ENCODE measurements at regions not wholly inside any gene's neighbourhood (a gene's known extent, or its start where the extent isn't known, plus 50 kb on each side); places are given as distances from the start of the nearest gene placed in this dataset.
"Not testable (repeated sequence)": the region's sequence is repeated elsewhere in the genome, so short reads cannot be mapped to it uniquely, and the experiment has no call there.

DNA sequence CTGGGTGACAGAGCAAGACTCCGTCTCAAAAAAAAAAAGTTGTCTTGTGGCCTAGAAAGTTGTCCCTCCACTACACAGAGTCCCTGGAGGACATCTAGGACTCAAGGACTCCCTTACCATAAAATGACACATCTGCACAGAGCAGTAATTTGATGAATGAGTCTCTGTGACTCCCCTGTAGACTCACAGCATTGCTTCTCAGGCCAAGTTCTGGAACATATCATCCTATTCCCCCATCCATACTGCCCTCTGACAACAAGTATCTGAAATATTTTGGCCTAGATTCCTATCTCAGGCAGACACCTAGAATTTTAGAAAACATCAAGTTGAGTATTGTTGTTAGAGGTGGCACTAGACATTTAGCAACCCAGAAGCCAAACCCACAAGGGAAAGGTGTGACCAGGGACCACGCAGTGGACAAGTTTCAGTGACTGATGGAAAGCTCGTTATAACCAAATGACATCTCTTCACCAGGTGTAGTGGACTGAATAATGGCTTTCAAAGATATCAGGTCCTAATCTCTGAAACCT is 97.9 kb upstream of the ATP8B1 start:
- Mint-ChIP-seq H3K27me3 (no peaks in the 10 kb centered on the region), H3K4me1 (ENCODE audit: low read depth) (no peaks in the 10 kb centered on the region), H3K27ac (no peak overlapping the region), H3K9me3 (peaks cover 6% of the 10 kb centered on the region), H3K4me3 (no peak overlapping the region), H3K36me3 (ENCODE audit: low read depth) (no peaks in the 10 kb centered on the region)
- intact Hi-C loops (cut with micrococcal nuclease), result no loop called here

DNA sequence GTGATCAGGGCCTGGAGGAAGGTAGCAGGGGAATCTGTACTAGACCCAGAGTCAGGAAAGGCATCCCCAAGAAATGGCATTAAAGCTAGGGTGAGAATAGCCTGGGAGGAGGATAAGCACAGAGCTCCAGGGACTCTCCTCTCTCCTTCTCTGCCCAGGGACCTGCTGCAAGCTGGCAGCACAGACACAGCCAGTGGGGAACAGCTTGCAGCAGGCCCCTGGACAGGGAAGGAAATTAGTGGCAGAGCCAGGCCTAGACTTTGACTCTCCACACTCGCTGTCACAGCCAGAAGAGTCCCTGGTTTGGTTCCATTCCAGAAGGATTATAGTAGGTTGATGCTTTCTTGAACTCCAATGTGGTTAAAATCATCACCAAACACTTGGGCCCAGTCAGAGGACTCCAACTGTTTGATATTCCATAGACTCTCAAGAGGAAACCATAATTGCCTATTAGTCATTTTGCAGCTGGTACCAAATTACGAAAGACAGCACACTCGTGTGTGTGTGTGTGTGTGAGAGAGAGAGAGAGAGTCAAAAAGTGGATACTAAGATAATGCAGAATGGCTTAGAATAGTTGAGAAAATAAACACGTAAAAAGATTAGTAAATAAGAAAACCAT is 95.5 kb upstream of the ATP8B1 start:
- Mint-ChIP-seq H3K27me3 (no peaks in the 10 kb centered on the region), H3K9me3 (peaks cover 10% of the 10 kb centered on the region), H3K36me3 (ENCODE audit: low read depth) (no peaks in the 10 kb centered on the region), H3K27ac (no peak overlapping the region), H3K4me1 (ENCODE audit: low read depth) (no peaks in the 10 kb centered on the region), H3K4me3 (no peak overlapping the region)
- intact Hi-C loops (cut with micrococcal nuclease), result no loop called here

GRCh38 chr18:57895182-57895581 is 92.1 kb upstream of the ATP8B1 start:
- Mint-ChIP-seq H3K4me3 (no peak overlapping the region), H3K4me1 (ENCODE audit: low read depth) (no peaks in the 10 kb centered on the region), H3K27me3 (peaks cover 1% of the 10 kb centered on the region), H3K36me3 (ENCODE audit: low read depth) (no peaks in the 10 kb centered on the region), H3K9me3 (peaks cover 10% of the 10 kb centered on the region), H3K27ac (no peak overlapping the region)
- intact Hi-C loops (cut with micrococcal nuclease), result no loop called here

DNA sequence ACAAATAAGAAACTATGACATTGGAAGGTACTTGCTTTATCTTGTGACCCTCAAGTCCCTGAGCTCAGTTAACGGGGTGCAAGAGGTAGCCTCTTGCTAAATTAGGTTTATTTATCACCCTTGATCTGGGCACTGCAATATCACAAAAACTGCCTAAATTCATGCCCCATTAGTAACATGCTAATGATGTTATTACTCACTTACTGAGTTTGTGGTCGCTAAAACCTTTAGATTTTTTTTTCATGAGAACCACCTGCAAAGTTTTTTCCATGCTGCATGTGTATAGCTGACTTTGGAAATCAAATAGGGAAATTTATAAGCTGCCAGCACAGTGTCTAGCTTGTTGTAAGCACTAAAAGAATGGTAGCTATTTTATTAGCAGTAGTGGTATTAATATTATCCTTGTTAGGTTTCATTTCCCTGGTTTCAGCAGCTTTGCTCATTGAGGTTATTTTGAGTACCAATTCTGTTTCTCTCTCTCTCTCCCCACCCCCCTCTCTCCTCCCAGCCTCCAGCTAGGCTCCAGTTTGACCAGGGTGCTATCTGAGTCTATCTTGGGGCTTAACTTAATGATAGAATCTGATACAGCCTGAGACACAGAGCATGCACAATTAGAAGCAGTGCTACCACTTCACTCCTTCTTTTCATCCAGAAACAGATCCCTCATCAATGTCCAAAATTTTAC is 88.7 kb upstream of the ATP8B1 start:
- peaks cover 2% of the 10 kb centered on the region for H3K27me3 Mint-ChIP-seq
- H3K9me3 Mint-ChIP-seq, result peaks cover 21% of the 10 kb centered on the region
- H3K36me3 Mint-ChIP-seq (ENCODE audit: low read depth), result no peaks in the 10 kb centered on the region
- no peak overlapping the region for H3K27ac Mint-ChIP-seq
- H3K4me3 Mint-ChIP-seq, result no peak overlapping the region
- intact Hi-C loops (cut with micrococcal nuclease), result no loop called here
- H3K4me1 Mint-ChIP-seq (ENCODE audit: low read depth), result no peaks in the 10 kb centered on the region

DNA sequence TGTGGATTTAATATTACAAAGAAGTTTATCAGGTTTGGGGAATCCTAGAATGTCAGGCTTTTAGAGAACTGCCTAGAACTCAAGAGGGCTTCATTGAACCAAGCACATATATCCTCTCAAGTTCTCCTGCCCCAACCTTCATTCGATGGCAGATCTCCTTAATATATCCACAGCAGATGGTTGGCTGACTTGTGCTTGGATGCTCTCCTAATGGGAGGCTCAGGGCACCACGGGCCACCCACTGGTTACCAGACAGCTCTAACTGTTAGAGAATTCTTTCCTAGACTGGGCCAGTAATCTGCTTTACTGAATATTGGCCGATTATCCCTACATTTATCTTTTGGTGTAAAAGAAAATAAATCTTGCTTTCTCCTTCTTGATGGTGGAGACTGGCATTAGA is 87.2 kb upstream of the ATP8B1 start:
- Mint-ChIP-seq H3K9me3 (peaks cover 11% of the 10 kb centered on the region), H3K4me1 (ENCODE audit: low read depth) (no peaks in the 10 kb centered on the region), H3K27me3 (peaks cover 4% of the 10 kb centered on the region), H3K4me3 (no peak overlapping the region), H3K27ac (no peak overlapping the region), H3K36me3 (ENCODE audit: low read depth) (no peaks in the 10 kb centered on the region)
- intact Hi-C loops (cut with micrococcal nuclease), result no loop called here

GRCh38 chr18:57889841-57890240 is 86.7 kb upstream of the ATP8B1 start:
- no peak overlapping the region for H3K27ac Mint-ChIP-seq
- no peaks in the 10 kb centered on the region for H3K4me1 Mint-ChIP-seq (ENCODE audit: low read depth)
- H3K4me3 Mint-ChIP-seq, result no peak overlapping the region
- intact Hi-C loops (cut with micrococcal nuclease), result loop anchor here (10.0 kb wide), 1 partner anchor 605 kb away; no protein-coding TSS in a partner anchor
- H3K27me3 Mint-ChIP-seq, result peaks cover 4% of the 10 kb centered on the region
- H3K9me3 Mint-ChIP-seq, result peaks cover 11% of the 10 kb centered on the region
- no peaks in the 10 kb centered on the region for H3K36me3 Mint-ChIP-seq (ENCODE audit: low read depth)

- H3K9me3 Mint-ChIP-seq, result peaks cover 11% of the 10 kb centered on the region
These were observed 84.6 kb upstream of the ATP8B1 start for GRCh38 chr18:57887543-57888383.

GRCh38 chr18:57885931-57886330 is 82.8 kb upstream of the ATP8B1 start:
- Mint-ChIP-seq H3K4me3 (no peak overlapping the region), H3K27ac (no peak overlapping the region), H3K4me1 (ENCODE audit: low read depth) (no peaks in the 10 kb centered on the region), H3K36me3 (ENCODE audit: low read depth) (no peaks in the 10 kb centered on the region), H3K9me3 (peaks cover 11% of the 10 kb centered on the region), H3K27me3 (peaks cover 3% of the 10 kb centered on the region)
- intact Hi-C loops (cut with micrococcal nuclease), result loop anchor here (10.0 kb wide), 1 partner anchor 609 kb away; no protein-coding TSS in a partner anchor

More at GRCh38 chr18:57887543-57888383, 84.6 kb upstream of the ATP8B1 start:
- H3K4me3 Mint-ChIP-seq, result no peak overlapping the region
- H3K4me1 Mint-ChIP-seq (ENCODE audit: low read depth), result no peaks in the 10 kb centered on the region
- no peaks in the 10 kb centered on the region for H3K36me3 Mint-ChIP-seq (ENCODE audit: low read depth)
- H3K27me3 Mint-ChIP-seq, result peaks cover 4% of the 10 kb centered on the region
- H3K27ac Mint-ChIP-seq, result no peak overlapping the region
- intact Hi-C loops (cut with micrococcal nuclease), result loop anchor here (10.0 kb wide), 1 partner anchor 607 kb away; no protein-coding TSS in a partner anchor

- peaks cover 3% of the 10 kb centered on the region for H3K27me3 Mint-ChIP-seq
- no peak overlapping the region for H3K27ac Mint-ChIP-seq
- intact Hi-C loops (cut with micrococcal nuclease), result loop anchor here (1.0 to 10.0 kb wide), 2 partner anchors 240 to 612 kb away; no protein-coding TSS in a partner anchor
- no peaks in the 10 kb centered on the region for H3K4me1 Mint-ChIP-seq (ENCODE audit: low read depth)
- H3K4me3 Mint-ChIP-seq, result no peak overlapping the region
- no peaks in the 10 kb centered on the region for H3K36me3 Mint-ChIP-seq (ENCODE audit: low read depth)
- peaks cover 23% of the 10 kb centered on the region for H3K9me3 Mint-ChIP-seq
These were observed 79.3 kb upstream of the ATP8B1 start for GRCh38 chr18:57882465-57882864.

DNA sequence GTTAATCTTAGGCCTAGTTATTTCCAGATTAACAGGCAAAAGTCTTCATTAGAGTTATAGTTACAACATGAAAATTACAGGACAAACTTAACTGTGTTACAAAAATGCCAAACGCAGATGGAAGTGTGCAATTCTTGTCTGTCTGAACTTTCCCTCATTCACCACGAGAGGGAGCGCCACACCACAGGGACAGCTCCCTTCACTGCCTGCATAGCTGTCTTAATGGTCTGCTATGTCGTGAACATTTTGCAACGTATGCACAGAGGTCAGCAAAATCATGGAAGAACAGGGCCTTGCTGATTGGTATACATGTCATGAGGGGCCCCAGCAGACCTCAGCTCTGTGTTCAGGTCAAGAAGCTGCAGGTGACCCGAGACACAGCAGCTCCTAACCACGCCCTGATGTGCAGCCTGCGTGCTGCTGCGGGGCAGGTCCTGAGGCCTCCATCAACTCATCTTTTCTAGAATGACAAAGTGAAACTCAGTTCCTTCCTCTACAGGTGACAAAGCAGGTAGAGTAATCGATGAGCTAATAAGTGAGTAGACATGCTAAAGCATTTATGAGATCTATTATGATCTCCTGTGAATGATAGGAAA is 78.8 kb upstream of the ATP8B1 start:
- H3K27ac Mint-ChIP-seq, result no peak overlapping the region
- H3K4me3 Mint-ChIP-seq, result no peak overlapping the region
- H3K9me3 Mint-ChIP-seq, result peaks cover 28% of the 10 kb centered on the region
- H3K4me1 Mint-ChIP-seq (ENCODE audit: low read depth), result no peaks in the 10 kb centered on the region
- H3K36me3 Mint-ChIP-seq (ENCODE audit: low read depth), result no peaks in the 10 kb centered on the region
- intact Hi-C loops (cut with micrococcal nuclease), result loop anchor here (1.0 to 10.0 kb wide), 3 partner anchors 240 to 613 kb away; no protein-coding TSS in a partner anchor
- peaks cover 3% of the 10 kb centered on the region for H3K27me3 Mint-ChIP-seq

DNA sequence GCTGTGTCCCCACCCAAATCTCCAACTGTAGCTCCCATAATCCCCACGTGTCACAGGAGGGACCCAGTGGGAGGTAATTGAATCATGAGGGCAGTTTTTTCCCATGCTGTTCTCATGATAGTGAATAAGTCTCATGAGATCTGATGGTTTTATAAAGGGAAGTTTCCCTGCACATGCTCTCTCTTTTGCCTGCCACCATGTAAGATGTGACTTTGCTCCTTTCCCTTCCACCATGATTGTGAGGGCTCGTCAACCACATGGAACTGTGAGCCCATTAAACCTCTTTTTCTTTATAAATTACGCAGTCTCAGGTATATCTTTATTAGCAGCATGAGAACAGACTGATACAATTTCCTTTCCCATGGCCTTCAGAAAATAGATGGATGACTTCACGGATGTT is 76.8 kb upstream of the ATP8B1 start:
- H3K4me3 Mint-ChIP-seq; H3K27me3 Mint-ChIP-seq; H3K36me3 Mint-ChIP-seq (ENCODE audit: low read depth); H3K27ac Mint-ChIP-seq; H3K4me1 Mint-ChIP-seq (ENCODE audit: low read depth): not testable (repeated sequence)
- intact Hi-C loops (cut with micrococcal nuclease), result loop anchor here (1.0 to 10.0 kb wide), 4 partner anchors 145 to 615 kb away; no protein-coding TSS in a partner anchor
- peaks cover 28% of the 10 kb centered on the region for H3K9me3 Mint-ChIP-seq

- Mint-ChIP-seq H3K27ac (no peak overlapping the region), H3K4me1 (ENCODE audit: low read depth) (no peaks in the 10 kb centered on the region), H3K4me3 (no peak overlapping the region), H3K27me3 (peaks cover 3% of the 10 kb centered on the region), H3K36me3 (ENCODE audit: low read depth) (no peaks in the 10 kb centered on the region), H3K9me3 (peaks cover 31% of the 10 kb centered on the region)
- intact Hi-C loops (cut with micrococcal nuclease), result no loop called here
These were observed 66.1 kb upstream of the ATP8B1 start for GRCh38 chr18:57869221-57869620.

DNA sequence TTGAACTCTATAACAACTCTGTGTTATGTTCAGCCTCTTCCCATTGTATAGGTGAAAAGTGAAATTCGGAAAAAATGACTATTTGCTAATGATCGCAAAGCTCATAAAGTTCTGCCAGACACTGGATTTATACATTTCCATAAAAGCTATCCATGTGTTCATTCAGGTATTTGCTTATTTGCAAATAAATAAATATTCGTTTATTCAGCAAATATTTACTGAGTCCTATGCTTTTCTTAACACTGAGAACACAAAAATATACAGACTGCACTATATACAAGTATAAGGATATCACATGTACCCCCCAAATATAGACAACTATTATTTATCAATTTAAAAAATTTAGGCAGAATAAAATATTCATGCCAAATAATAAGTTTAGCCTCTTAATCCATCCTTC is 63.2 kb upstream of the ATP8B1 start:
- peaks cover 3% of the 10 kb centered on the region for H3K27me3 Mint-ChIP-seq
- H3K9me3 Mint-ChIP-seq, result peaks cover 11% of the 10 kb centered on the region
- no peak overlapping the region for H3K4me3 Mint-ChIP-seq
- intact Hi-C loops (cut with micrococcal nuclease), result no loop called here
- H3K36me3 Mint-ChIP-seq (ENCODE audit: low read depth), result no peaks in the 10 kb centered on the region
- no peaks in the 10 kb centered on the region for H3K4me1 Mint-ChIP-seq (ENCODE audit: low read depth)
- no peak overlapping the region for H3K27ac Mint-ChIP-seq

All from dendritic cell treated with granulocyte-macrophage colony-stimulating factor and Interleukin-4, amounts not matched to agents 40 ng/mL and 50 ng/mL, for 4 days (primary cell).